Posterior cingulate gyrus (tissue), 11 donors: ENCODE measurements at regions not wholly inside any gene's neighbourhood (a gene's known extent, or its start where the extent isn't known, plus 50 kb on each side); places are given as distances from the start of the nearest gene placed in this dataset.
"Not testable (repeated sequence)": the region's sequence is repeated elsewhere in the genome, so short reads cannot be mapped to it uniquely, and the experiment has no call there.

ENCODE experiments used
- DNase-seq, 10 donors: peaks; one replicate each; pipeline versions ENCODE4 v3.0.0 to v3.0.0-alpha.2; 2020 to 2021; ENCODE audit warnings: mixed read lengths in 3 of 10
- intact Hi-C: fragments of 100-400 bp; cut with DNase I; formaldehyde crosslinking; loops from one replicate; pipeline ENCODE4 v1.15.1; 2023

GRCh38 chr13:110012102-110012739 is 225.8 kb upstream of the IRS2 start:
- DNase-seq: no peak
- intact Hi-C loops: no loop called here

GRCh38 chr13:110010404-110011138 is 224.2 kb upstream of the IRS2 start:
- no peak for DNase-seq

GRCh38 chr13:110008816-110009215 is 222.4 kb upstream of the IRS2 start:
- intact Hi-C loops: no loop called here
- no peak for DNase-seq

More at GRCh38 chr13:110010404-110011138, 224.2 kb upstream of the IRS2 start:
- intact Hi-C loops: no loop called here

- DNase-seq: peak in 1 of 10 donors; percentile 57
- intact Hi-C loops: no loop called here
Measured at GRCh38 chr13:110006304-110006703, 219.9 kb upstream of the IRS2 start.

GRCh38 chr13:110005563-110005962 is 219.2 kb upstream of the IRS2 start:
- intact Hi-C loops: no loop called here
- no peak for DNase-seq

GRCh38 chr13:110004814-110005213 is 218.4 kb upstream of the IRS2 start:
- intact Hi-C loops: no loop called here
- DNase-seq: no peak

- intact Hi-C loops: no loop called here
- DNase-seq: no peak
Measured at GRCh38 chr13:110001670-110002275, 215.4 kb upstream of the IRS2 start.

- no peak for DNase-seq
- intact Hi-C loops: no loop called here
Measured at GRCh38 chr13:110000534-110001345, 214.4 kb upstream of the IRS2 start.

GRCh38 chr13:109999659-110000533 is 213.5 kb upstream of the IRS2 start:
- DNase-seq: no peak

GRCh38 chr13:109998684-109999533 is 212.5 kb upstream of the IRS2 start:
- intact Hi-C loops: no loop called here
- DNase-seq: no peak

More at GRCh38 chr13:109999659-110000533, 213.5 kb upstream of the IRS2 start:
- intact Hi-C loops: no loop called here

GRCh38 chr13:109998037-109998436 is 211.7 kb upstream of the IRS2 start:
- intact Hi-C loops: no loop called here
- no peak for DNase-seq

- intact Hi-C loops, DNase-seq: not testable (repeated sequence)
Measured at GRCh38 chr13:109997056-109997595, 210.7 kb upstream of the IRS2 start.

GRCh38 chr13:109996404-109996960 is 210.1 kb upstream of the IRS2 start:
- no peak for DNase-seq
- intact Hi-C loops: no loop called here

- intact Hi-C loops: no loop called here
- DNase-seq: no peak
Measured at GRCh38 chr13:109995578-109995977, 209.2 kb upstream of the IRS2 start.

- no peak for DNase-seq
- intact Hi-C loops: no loop called here
Measured at GRCh38 chr13:109990296-109990695, 203.9 kb upstream of the IRS2 start.

- intact Hi-C loops: no loop called here
- DNase-seq: no peak
Measured at GRCh38 chr13:109989686-109990085, 203.3 kb upstream of the IRS2 start.

- intact Hi-C loops: no loop called here
- no peak for DNase-seq
Measured at GRCh38 chr13:109989155-109989554, 202.8 kb upstream of the IRS2 start.

GRCh38 chr13:109986851-109987250 is 200.5 kb upstream of the IRS2 start:
- no peak for DNase-seq
- intact Hi-C loops: no loop called here
